Smooth muscle cell (in vitro differentiated cells): ENCODE measurements at regions not wholly inside any gene's neighbourhood (a gene's known extent, or its start where the extent isn't known, plus 50 kb on each side); places are given as distances from the start of the nearest gene placed in this dataset.

Experiments used
- DNase-seq: peaks from one replicate; lab custom pipeline; 2025; ENCODE audit not compliant: unreplicated experiment; lab: John Stamatoyannopoulos, UW
- H2AFZ ChIP-seq: fragments of 200-600 bp; sonication (generic); 2 replicates; pipeline ENCODE4 v1.6.0; 2016; ENCODE audit warnings: antibody characterized with exemption, low read depth, mild to moderate bottlenecking
- H3F3A ChIP-seq: fragments of 200-600 bp; sonication (generic); 2 replicates; pipeline ENCODE4 v1.6.0; 2017; ENCODE audit warnings: antibody characterized with exemption, low read depth
- H3K27ac ChIP-seq: fragments of 200-600 bp; sonication (generic); 2 replicates; pipeline ENCODE4 v1.5.1; 2016; ENCODE audit warnings: low read depth, mild to moderate bottlenecking
- H3K27me3 ChIP-seq: fragments of 200-600 bp; sonication (generic); 2 replicates; pipeline ENCODE4 v1.6.1; 2016; ENCODE audit warnings: low read depth, mild to moderate bottlenecking
- H3K36me3 ChIP-seq: fragments of 200-600 bp; sonication (generic); 2 replicates; pipeline ENCODE4 v1.5.1; 2016; ENCODE audit warnings: low read depth
- H3K4me1 ChIP-seq: fragments of 200-600 bp; sonication (generic); 2 replicates; pipeline ENCODE4 v1.5.1; 2016; ENCODE audit warnings: low read depth
- H3K4me2 ChIP-seq: fragments of 200-600 bp; sonication (generic); 2 replicates; pipeline ENCODE4 v1.6.0; 2016; ENCODE audit warnings: mild to moderate bottlenecking
- H3K4me3 ChIP-seq: fragments of 200-600 bp; sonication (generic); 2 replicates; pipeline ENCODE4 v1.5.1; 2016; ENCODE audit warnings: mild to moderate bottlenecking
- H3K79me2 ChIP-seq: fragments of 200-600 bp; sonication (generic); 2 replicates; pipeline ENCODE4 v1.6.0; 2016; ENCODE audit warnings: low read depth, mild to moderate bottlenecking
- H3K9ac ChIP-seq: fragments of 200-600 bp; sonication (generic); 2 replicates; pipeline ENCODE4 v1.6.0; 2016; ENCODE audit warnings: low read depth
- H3K9me3 ChIP-seq: fragments of 200-600 bp; sonication (generic); replicated peaks from 2 replicates; pipeline ENCODE4 v1.5.1; 2016; ENCODE audit warnings: low read depth
- H4K20me1 ChIP-seq: fragments of 200-600 bp; sonication (generic); 2 replicates; pipeline ENCODE4 v1.6.0; 2016; ENCODE audit warnings: low read depth
- CTCF ChIP-seq: fragments of 200-600 bp; sonication (generic); IDR thresholded peaks from 2 replicates; pipeline ENCODE4 v1.5.1; 2017; ENCODE audit warnings: borderline replicate concordance, mild to moderate bottlenecking, antibody characterized with exemption; ENCODE audit not compliant: insufficient read depth, poor library complexity, severe bottlenecking
- WGBS: methylation state at CpG from one replicate; pipeline ENCODE4 v1.1.7; 2016; ENCODE audit warnings: low lambda C conversion rate; 5-methylcytosine and 5-hydroxymethylcytosine counted together

GRCh38 chr1:168401341-168401740, 120.7 kb downstream of the TBX19 start:
- 98% methylated on average over 3 of the region's 3 CpGs for WGBS

GRCh38 chr1:168400139-168400538, 119.5 kb downstream of the TBX19 start:
- H3F3A ChIP-seq, result peaks cover 4% of the 10 kb centered on the region
- H3K9me3 ChIP-seq, result no peaks in the 10 kb centered on the region
- H3K36me3 ChIP-seq, result no peaks in the 10 kb centered on the region
- no peak overlapping the region for H3K4me2 ChIP-seq
- no peaks in the 10 kb centered on the region for H3K79me2 ChIP-seq
- H3K27me3 ChIP-seq, result no peaks in the 10 kb centered on the region
- peaks cover 7% of the 10 kb centered on the region for H3K4me1 ChIP-seq
- no peak overlapping the region for H3K4me3 ChIP-seq
- no peak overlapping the region for H3K9ac ChIP-seq
- no peak overlapping the region for H2AFZ ChIP-seq
- no peak for DNase-seq
- no peak for TF ChIP-seq CTCF
- WGBS, result 95% methylated on average over 1 of the region's 1 CpG
- H4K20me1 ChIP-seq, result no peaks in the 10 kb centered on the region
- H3K27ac ChIP-seq, result peak overlapping the region; percentile 78

More at GRCh38 chr1:168401341-168401740, 120.7 kb downstream of the TBX19 start:
- Histone ChIP-seq H2AFZ (no peak overlapping the region), H3K27me3 (no peaks in the 10 kb centered on the region), H3K4me3 (no peak overlapping the region), H3F3A (peaks cover 4% of the 10 kb centered on the region), H4K20me1 (no peaks in the 10 kb centered on the region), H3K4me2 (no peak overlapping the region), H3K9me3 (no peaks in the 10 kb centered on the region), H3K36me3 (no peaks in the 10 kb centered on the region), H3K9ac (no peak overlapping the region), H3K79me2 (no peaks in the 10 kb centered on the region), H3K27ac (no peak overlapping the region), H3K4me1 (peaks cover 12% of the 10 kb centered on the region)
- TF ChIP-seq CTCF, result no peak
- DNase-seq, result no peak

GRCh38 chr1:168397806-168398205, 117.1 kb downstream of the TBX19 start:
- no peaks in the 10 kb centered on the region for H3K27me3 ChIP-seq
- no peaks in the 10 kb centered on the region for H3K79me2 ChIP-seq
- no peaks in the 10 kb centered on the region for H4K20me1 ChIP-seq
- H3K4me2 ChIP-seq, result no peak overlapping the region
- no peak overlapping the region for H2AFZ ChIP-seq
- WGBS, result 96% methylated on average over 4 of the region's 4 CpGs
- no peaks in the 10 kb centered on the region for H3K9me3 ChIP-seq
- H3K27ac ChIP-seq, result peak overlapping the region; percentile 78
- H3K36me3 ChIP-seq, result no peaks in the 10 kb centered on the region
- no peak for TF ChIP-seq CTCF
- no peak overlapping the region for H3K9ac ChIP-seq
- H3K4me1 ChIP-seq, result no peaks in the 10 kb centered on the region
- no peak for DNase-seq
- H3K4me3 ChIP-seq, result no peak overlapping the region
- no peaks in the 10 kb centered on the region for H3F3A ChIP-seq

GRCh38 chr1:168396940-168397684, 116.4 kb downstream of the TBX19 start:
- Histone ChIP-seq H3K4me3 (no peak overlapping the region), H3K27me3 (no peaks in the 10 kb centered on the region), H3K9ac (no peak overlapping the region), H3F3A (no peaks in the 10 kb centered on the region), H3K27ac (no peak overlapping the region), H3K4me1 (no peaks in the 10 kb centered on the region), H4K20me1 (no peaks in the 10 kb centered on the region), H3K9me3 (no peaks in the 10 kb centered on the region), H3K79me2 (no peaks in the 10 kb centered on the region), H3K4me2 (no peak overlapping the region), H2AFZ (no peak overlapping the region), H3K36me3 (no peaks in the 10 kb centered on the region)
- 54% methylated on average over 3 of the region's 3 CpGs for WGBS
- no peak for TF ChIP-seq CTCF
- DNase-seq, result no peak
